ENCODE measurements at regions not wholly inside any gene's neighbourhood (a gene's known extent, or its start where the extent isn't known, plus 50 kb on each side); places are given as distances from the start of the nearest gene placed in this dataset.
"Not testable (repeated sequence)": the region's sequence is repeated elsewhere in the genome, so short reads cannot be mapped to it uniquely, and the experiment has no call there.

GRCh38 chr12:33022724-33023123, 126.1 kb upstream of the PKP2 start:
- DNase-seq = not testable (repeated sequence)

GRCh38 chr12:33017029-33017428, 120.5 kb upstream of the PKP2 start:
- not testable (repeated sequence) for DNase-seq

- no peak for DNase-seq
Observed at GRCh38 chr12:33012226-33012625, 115.6 kb upstream of the PKP2 start.

- DNase-seq = no peak
Observed at GRCh38 chr12:33006106-33006505, 109.5 kb upstream of the PKP2 start.

- DNase-seq = no peak
Observed at GRCh38 chr12:33000016-33000415, 103.4 kb upstream of the PKP2 start.

- DNase-seq = peak; percentile 88
Observed at GRCh38 chr12:32997471-32997870, 100.9 kb upstream of the PKP2 start.

GRCh38 chr12:32995623-32996022, 99.0 kb upstream of the PKP2 start:
- no peak for DNase-seq

- no peak for DNase-seq
Observed at GRCh38 chr12:32993404-32993803, 96.8 kb upstream of the PKP2 start.

- no peak for DNase-seq
Observed at GRCh38 chr12:32989705-32990104, 93.1 kb upstream of the PKP2 start.

GRCh38 chr12:32988982-32989381, 92.4 kb upstream of the PKP2 start:
- no peak for DNase-seq

GRCh38 chr12:32987512-32987911, 90.9 kb upstream of the PKP2 start:
- DNase-seq = no peak

GRCh38 chr12:32983968-32984367, 87.4 kb upstream of the PKP2 start:
- DNase-seq = no peak

- DNase-seq = no peak
Observed at GRCh38 chr12:32983332-32983731, 86.8 kb upstream of the PKP2 start.

- no peak for DNase-seq
Observed at GRCh38 chr12:32981139-32981538, 84.6 kb upstream of the PKP2 start.

- no peak for DNase-seq
Observed at GRCh38 chr12:32975122-32975521, 78.5 kb upstream of the PKP2 start.

GRCh38 chr12:32970465-32971110, 74.0 kb upstream of the PKP2 start:
- no peak for DNase-seq

- DNase-seq = peak; percentile 72
Observed at GRCh38 chr12:32964981-32965585, 68.5 kb upstream of the PKP2 start.

GRCh38 chr12:32956418-32956817, 59.8 kb upstream of the PKP2 start:
- not testable (repeated sequence) for DNase-seq

- DNase-seq = no peak
Observed at GRCh38 chr12:32952681-32953080, 56.1 kb upstream of the PKP2 start.

GRCh38 chr12:32949815-32950214, 53.2 kb upstream of the PKP2 start:
- no peak for DNase-seq

GRCh38 chr12:32947206-32948067, 50.9 kb upstream of the PKP2 start:
- DNase-seq = peak; percentile 63

- DNase-seq = no peak
Observed at GRCh38 chr12:32946504-32947131, 50.0 kb upstream of the PKP2 start.

Measured in DMS153 (cell line).